ENCODE measurements at regions not wholly inside any gene's neighbourhood (a gene's known extent, or its start where the extent isn't known, plus 50 kb on each side); places are given as distances from the start of the nearest gene placed in this dataset.

- TF ChIP-seq CTCF (IDR thresholded peaks at IDR 0.05) (no peak), EP300 (IDR thresholded peaks at IDR 0.05) (no peak), POLR2A (IDR thresholded peaks at IDR 0.05) (no peak), POLR2AphosphoS5 (IDR thresholded peaks at IDR 0.05) (no peak)
- ATAC-seq (ENCODE audit: low FRiP score in 2 of 2) (peak in 1 of 2 donors; percentile 69), DNase-seq (no peak)
- Histone ChIP-seq H3K27ac (no peak overlapping the region), H3K36me3 (no peaks in the 10 kb centered on the region), H3K4me3 (no peak overlapping the region), H3K9me3 (no peaks in the 10 kb centered on the region), H3K4me1 (no peaks in the 10 kb centered on the region), H3K27me3 (no peaks in the 10 kb centered on the region)
- 92 to 93% methylated on average over 3 of the region's 3 CpGs for WGBS, 2 donors
Observed at GRCh38 chr1:87418048-87418447, 89.4 kb downstream of the LMO4 start.

- no peaks in the 10 kb centered on the region for H3K36me3 ChIP-seq
- DNase-seq: no peak
- no peak overlapping the region for H3K27ac ChIP-seq
- H3K9me3 ChIP-seq: no peaks in the 10 kb centered on the region
- TF ChIP-seq EP300 (IDR thresholded peaks at IDR 0.05) (no peak), POLR2A (IDR thresholded peaks at IDR 0.05) (no peak), CTCF (IDR thresholded peaks at IDR 0.05) (no peak), POLR2AphosphoS5 (IDR thresholded peaks at IDR 0.05) (no peak)
- H3K4me1 ChIP-seq: no peaks in the 10 kb centered on the region
- ATAC-seq (ENCODE audit: low FRiP score in 2 of 2): no peak
- no peak overlapping the region for H3K4me3 ChIP-seq
- H3K27me3 ChIP-seq: no peaks in the 10 kb centered on the region
Observed at GRCh38 chr1:87421809-87422208, 93.1 kb downstream of the LMO4 start.

- DNase-seq (no peak), ATAC-seq (ENCODE audit: low FRiP score in 2 of 2) (no peak)
- H3K36me3 ChIP-seq: no peaks in the 10 kb centered on the region
- whole genome bisulfite sequencing, 2 donors: 85 to 86% methylated on average over 1 of the region's 1 CpG
- TF ChIP-seq EP300 (IDR thresholded peaks at IDR 0.05): no peak
- TF ChIP-seq POLR2AphosphoS5 (IDR thresholded peaks at IDR 0.05): no peak
- no peak for TF ChIP-seq CTCF (IDR thresholded peaks at IDR 0.05)
- TF ChIP-seq POLR2A (IDR thresholded peaks at IDR 0.05): no peak
- no peak overlapping the region for H3K4me3 ChIP-seq
- H3K27ac ChIP-seq: no peak overlapping the region
- no peaks in the 10 kb centered on the region for H3K4me1 ChIP-seq
- H3K9me3 ChIP-seq: no peaks in the 10 kb centered on the region
- H3K27me3 ChIP-seq: no peaks in the 10 kb centered on the region
Observed at GRCh38 chr1:87424541-87424940, 95.9 kb downstream of the LMO4 start.

GRCh38 chr1:87426463-87427249, 98.0 kb downstream of the LMO4 start:
- DNase-seq (peak in 1 of 2 donors; percentile 30), ATAC-seq (ENCODE audit: low FRiP score in 2 of 2) (no peak)
- Histone ChIP-seq H3K36me3 (no peaks in the 10 kb centered on the region), H3K27me3 (no peaks in the 10 kb centered on the region), H3K4me3 (no peak overlapping the region), H3K9me3 (no peaks in the 10 kb centered on the region), H3K4me1 (no peaks in the 10 kb centered on the region), H3K27ac (no peak overlapping the region)
- WGBS, 2 donors: 84 to 85% methylated on average over 12 of the region's 12 CpGs
- TF ChIP-seq POLR2AphosphoS5 (IDR thresholded peaks at IDR 0.05) (no peak), POLR2A (IDR thresholded peaks at IDR 0.05) (no peak), EP300 (IDR thresholded peaks at IDR 0.05) (no peak), CTCF (IDR thresholded peaks at IDR 0.05) (no peak)

GRCh38 chr1:87428367-87428766, 99.7 kb downstream of the LMO4 start:
- Histone ChIP-seq H3K36me3 (no peaks in the 10 kb centered on the region), H3K27ac (no peak overlapping the region), H3K27me3 (no peaks in the 10 kb centered on the region), H3K9me3 (no peaks in the 10 kb centered on the region), H3K4me3 (no peak overlapping the region), H3K4me1 (no peaks in the 10 kb centered on the region)
- ATAC-seq (ENCODE audit: low FRiP score in 2 of 2) (no peak), DNase-seq (no peak)
- TF ChIP-seq EP300 (IDR thresholded peaks at IDR 0.05) (no peak), CTCF (IDR thresholded peaks at IDR 0.05) (no peak), POLR2A (IDR thresholded peaks at IDR 0.05) (no peak), POLR2AphosphoS5 (IDR thresholded peaks at IDR 0.05) (no peak)
- WGBS, 2 donors: 76 to 90% methylated on average over 3 of the region's 3 CpGs
